GM06990 (cell line): ENCODE measurements at regions not wholly inside any gene's neighbourhood (a gene's known extent, or its start where the extent isn't known, plus 50 kb on each side); places are given as distances from the start of the nearest gene placed in this dataset.

Experiments
- DNase-seq: peaks from one replicate; pipeline ENCODE4 v3.0.0-alpha.2; 2011; ENCODE audit not compliant: insufficient read length; ENCODE audit errors: extremely low read depth
- H3K27me3 ChIP-seq: replicated peaks from 2 replicates; pipeline ENCODE4 v1.6.0; 2011; ENCODE audit warnings: low read length; ENCODE audit not compliant: control insufficient read depth, insufficient read depth
- H3K36me3 ChIP-seq: 2 replicates; pipeline ENCODE4 v1.5.1; 2011; ENCODE audit warnings: low read length; ENCODE audit not compliant: control insufficient read depth, insufficient read depth
- H3K4me3 ChIP-seq: replicated peaks from 2 replicates; pipeline ENCODE4 v1.5.1; 2011; ENCODE audit warnings: low read depth, mild to moderate bottlenecking, control low read depth, low read length
- CTCF ChIP-seq: IDR thresholded peaks from 2 replicates; pipeline ENCODE4 v1.5.1; 2011; ENCODE audit warnings: low read length, control low read depth, mild to moderate bottlenecking, inconsistent platforms; ENCODE audit not compliant: insufficient read depth, poor library complexity, severe bottlenecking

- Histone ChIP-seq H3K4me3 (no peak overlapping the region), H3K36me3 (no peaks in the 10 kb centered on the region), H3K27me3 (peaks cover 2% of the 10 kb centered on the region; the same call in 1 of the 2 replicates)
- TF ChIP-seq CTCF, result no peak
- no peak for DNase-seq
Observed at GRCh38 chr9:129332581-129332980, 154.5 kb upstream of the IER5L start.

- no peaks in the 10 kb centered on the region for H3K36me3 ChIP-seq
- H3K27me3 ChIP-seq, result peaks cover 2% of the 10 kb centered on the region; the same call in 1 of the 2 replicates
- TF ChIP-seq CTCF, result no peak
- no peak overlapping the region for H3K4me3 ChIP-seq
- no peak for DNase-seq
Observed at GRCh38 chr9:129331772-129332500, 153.9 kb upstream of the IER5L start.

GRCh38 chr9:129331493-129331765 lies 153.4 kb upstream of the IER5L start:
- Histone ChIP-seq H3K4me3 (no peak overlapping the region), H3K27me3 (peaks cover 2% of the 10 kb centered on the region; the same call in 1 of the 2 replicates), H3K36me3 (no peaks in the 10 kb centered on the region)
- DNase-seq, result no peak
- no peak for TF ChIP-seq CTCF

- no peak for DNase-seq
- Histone ChIP-seq H3K27me3 (peaks cover 2% of the 10 kb centered on the region; the same call in 1 of the 2 replicates), H3K36me3 (no peaks in the 10 kb centered on the region), H3K4me3 (no peak overlapping the region)
- TF ChIP-seq CTCF, result no peak
Observed at GRCh38 chr9:129330711-129331492, 152.8 kb upstream of the IER5L start.

GRCh38 chr9:129328355-129329042 lies 150.4 kb upstream of the IER5L start:
- no peak overlapping the region for H3K4me3 ChIP-seq
- H3K27me3 ChIP-seq, result no peaks in the 10 kb centered on the region
- no peak for DNase-seq
- no peaks in the 10 kb centered on the region for H3K36me3 ChIP-seq
- TF ChIP-seq CTCF, result no peak
